ENCODE measurements at regions not wholly inside any gene's neighbourhood (a gene's known extent, or its start where the extent isn't known, plus 50 kb on each side); places are given as distances from the start of the nearest gene placed in this dataset.

DNA sequence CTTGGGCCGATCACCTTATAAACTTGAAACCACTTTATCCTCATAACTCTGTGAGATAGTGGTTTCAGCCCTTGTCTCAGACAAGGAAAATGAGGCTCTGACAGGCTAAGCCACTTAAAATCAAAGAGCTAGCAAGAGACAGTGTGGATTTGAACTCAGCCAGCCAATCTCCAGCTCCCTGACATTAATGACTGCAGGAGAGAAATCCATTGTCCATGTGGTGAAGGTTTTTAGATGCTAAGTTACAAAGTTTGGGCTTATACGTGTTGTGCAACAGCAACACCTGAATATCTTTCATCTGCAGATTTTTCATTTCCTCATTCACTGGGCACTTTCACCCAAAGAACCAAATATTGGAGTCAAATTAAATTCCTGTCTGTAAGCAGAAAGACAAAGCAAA is 501.3 kb downstream of the GRIN2A start:
- Mint-ChIP-seq H3K4me3 (peak overlapping the region; percentile 68), H3K27ac (peak overlapping the region; percentile 77)
- ATAC-seq, result no peak

DNA sequence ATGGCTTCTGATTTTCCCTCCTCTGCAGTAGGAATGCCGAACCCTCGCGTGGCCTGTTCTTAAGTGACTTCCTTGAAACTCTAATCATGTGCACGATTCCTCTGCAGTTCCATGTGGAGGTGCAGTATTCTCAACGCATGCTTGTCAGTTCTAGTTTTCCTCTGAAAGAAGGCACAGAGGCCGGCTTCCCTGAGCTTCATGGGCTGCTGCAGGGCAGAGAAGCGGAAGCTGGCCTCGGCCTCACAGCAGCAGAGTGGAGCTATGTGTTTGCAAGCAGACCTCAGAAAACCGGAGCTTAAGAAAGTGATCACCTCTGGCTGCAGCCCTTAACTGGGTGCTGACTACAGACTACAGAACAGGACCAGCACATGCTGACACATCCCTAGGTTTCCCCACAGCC is 500.7 kb downstream of the GRIN2A start:
- Histone ChIP-seq H3K79me2 (replicated peaks; ENCODE audit: insufficient read depth) (no peaks in the 10 kb centered on the region), H3K9me2 (ENCODE audit: insufficient read depth) (no peaks in the 10 kb centered on the region), H3K4me2 (peak overlapping the region; percentile 85), H4K20me1 (replicated peaks; ENCODE audit: insufficient read depth) (no peaks in the 10 kb centered on the region), H3F3A (replicated peaks; ENCODE audit: low read depth) (peaks cover 17% of the 10 kb centered on the region), H3K27me3 (ENCODE audit: insufficient read depth) (no peaks in the 10 kb centered on the region), H3K4me1 (ENCODE audit: insufficient read depth) (peaks cover 49% of the 10 kb centered on the region), H2AFZ (no peak overlapping the region), H3K27ac (ENCODE audit: low read depth) (peak overlapping the region; percentile 97), H3K36me3 (ENCODE audit: insufficient read depth) (peaks cover 5% of the 10 kb centered on the region), H3K4me3 (peak overlapping the region; percentile 56)
- peaks cover 53% of the 10 kb centered on the region for H3K4me1 Mint-ChIP-seq
- DNase-seq (ENCODE audit: low spot score), result peak; percentile 50
- peak overlapping the region; percentile 89 for H3K27ac Mint-ChIP-seq
- H3K36me3 Mint-ChIP-seq (ENCODE audit: low read depth), result peaks cover 21% of the 10 kb centered on the region
- peaks cover 22% of the 10 kb centered on the region for H3K9me3 Mint-ChIP-seq
- H3K4me3 Mint-ChIP-seq, result peak overlapping the region; percentile 68; the same call in 2 of the 3 replicates
- ATAC-seq, result peak; percentile 48
- H3K27me3 Mint-ChIP-seq (ENCODE audit: insufficient read depth, low read depth, poor library complexity), result peaks cover 11% of the 10 kb centered on the region
- TF ChIP-seq ZNF462 (CRISPR knock-in tag; IDR thresholded peaks at IDR 0.05) (no peak), POLR2AphosphoS5 (IDR thresholded peaks at IDR 0.05; ENCODE audit: low read depth) (peak; percentile 72)

More for the DNA sequence above, 501.3 kb downstream of the GRIN2A start:
- TF ChIP-seq EZH2 (IDR thresholded peaks at IDR 0.05; ENCODE audit: low read depth, unreplicated experiment) (no peak), POLR2AphosphoS5 (IDR thresholded peaks at IDR 0.05; ENCODE audit: low read depth) (peak; percentile 41)
- Mint-ChIP-seq H3K36me3 (ENCODE audit: low read depth) (peaks cover 26% of the 10 kb centered on the region), H3K4me1 (peaks cover 58% of the 10 kb centered on the region), H3K27me3 (ENCODE audit: insufficient read depth, low read depth, poor library complexity) (peaks cover 15% of the 10 kb centered on the region), H3K9me3 (peaks cover 28% of the 10 kb centered on the region)
- H3K4me3 ChIP-seq, result peak overlapping the region; percentile 56
- H3K9me2 ChIP-seq (ENCODE audit: insufficient read depth), result no peaks in the 10 kb centered on the region
- H4K20me1 ChIP-seq (replicated peaks; ENCODE audit: insufficient read depth), result no peaks in the 10 kb centered on the region
- H3K36me3 ChIP-seq (ENCODE audit: insufficient read depth), result peaks cover 5% of the 10 kb centered on the region
- peak overlapping the region; percentile 85 for H3K4me2 ChIP-seq
- H3K79me2 ChIP-seq (replicated peaks; ENCODE audit: insufficient read depth), result peaks cover under 1% of the 10 kb centered on the region; the same call in 1 of the 2 replicates
- H3F3A ChIP-seq (replicated peaks; ENCODE audit: low read depth), result peaks cover 17% of the 10 kb centered on the region
- H2AFZ ChIP-seq, result no peak overlapping the region
- H3K27me3 ChIP-seq (ENCODE audit: insufficient read depth), result no peaks in the 10 kb centered on the region
- peaks cover 51% of the 10 kb centered on the region for H3K4me1 ChIP-seq (ENCODE audit: insufficient read depth)
- H3K27ac ChIP-seq (ENCODE audit: low read depth), result peak overlapping the region; percentile 97
- DNase-seq (ENCODE audit: low spot score), result no peak
